CD4-positive, alpha-beta T cell treated with Interleukin-4 for 4 hours (primary cell): ENCODE measurements at regions not wholly inside any gene's neighbourhood (a gene's known extent, or its start where the extent isn't known, plus 50 kb on each side); places are given as distances from the start of the nearest gene placed in this dataset.
"Not testable (repeated sequence)": the region's sequence is repeated elsewhere in the genome, so short reads cannot be mapped to it uniquely, and the experiment has no call there.

ENCODE experiments used
- DNase-seq: peaks from one replicate; pipeline ENCODE4 v3.0.0-alpha.2; 2020

DNA sequence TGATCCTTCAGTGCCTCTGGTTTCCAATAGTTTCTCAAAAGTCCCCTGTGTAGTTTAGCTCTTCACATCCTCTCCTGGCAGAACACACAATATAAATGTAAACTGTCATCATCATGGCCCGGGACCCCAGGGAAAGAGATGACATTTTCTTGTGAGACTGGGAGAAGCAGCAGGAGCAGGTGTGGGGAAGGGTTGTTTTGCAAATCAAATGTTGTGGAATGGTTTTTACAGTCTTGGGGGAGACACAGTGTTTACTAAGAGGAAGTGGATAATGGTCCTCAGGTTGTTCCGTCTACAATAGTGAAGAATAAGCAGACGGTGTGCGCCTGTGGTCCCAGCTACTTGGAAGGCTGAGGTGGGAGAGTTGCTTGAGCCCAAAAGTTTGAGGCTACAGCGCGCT, 159.1 kb downstream of the SEC23IP start:
- no peak for DNase-seq

DNA sequence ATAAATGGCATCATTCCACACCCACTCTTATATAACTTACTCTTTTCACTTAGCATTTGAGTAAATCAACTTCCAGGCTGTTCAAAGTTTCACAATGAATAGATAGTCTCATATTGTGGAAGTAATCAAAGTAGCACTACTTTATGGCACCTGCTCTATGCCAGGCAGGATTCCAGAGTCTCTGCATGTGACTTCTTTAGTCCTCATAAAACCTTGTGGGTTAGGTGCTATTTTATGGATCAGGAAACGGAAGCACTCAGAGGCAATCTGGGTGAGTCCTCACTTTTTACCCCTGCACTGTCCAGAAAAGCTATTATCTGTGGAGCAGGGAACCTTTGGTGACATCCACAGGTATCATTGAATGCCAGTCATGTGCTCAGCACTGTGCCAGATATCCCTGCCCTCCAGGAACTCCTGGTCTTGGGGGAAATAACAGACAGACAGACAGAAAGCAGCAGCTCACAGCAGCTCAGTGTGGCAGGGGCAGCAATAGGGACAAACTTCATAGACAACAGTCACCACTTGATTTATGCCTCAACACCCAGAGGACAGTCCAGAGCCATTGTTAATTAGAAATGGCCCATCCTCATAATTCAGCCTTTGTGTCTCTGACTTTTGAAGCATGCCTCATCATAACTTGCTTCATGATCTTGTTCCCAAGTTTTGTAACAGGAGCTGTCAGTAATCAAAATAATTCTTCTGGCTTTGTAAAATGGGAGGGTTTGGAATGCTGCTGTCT, 160.6 kb downstream of the SEC23IP start:
- DNase-seq = no peak

DNA sequence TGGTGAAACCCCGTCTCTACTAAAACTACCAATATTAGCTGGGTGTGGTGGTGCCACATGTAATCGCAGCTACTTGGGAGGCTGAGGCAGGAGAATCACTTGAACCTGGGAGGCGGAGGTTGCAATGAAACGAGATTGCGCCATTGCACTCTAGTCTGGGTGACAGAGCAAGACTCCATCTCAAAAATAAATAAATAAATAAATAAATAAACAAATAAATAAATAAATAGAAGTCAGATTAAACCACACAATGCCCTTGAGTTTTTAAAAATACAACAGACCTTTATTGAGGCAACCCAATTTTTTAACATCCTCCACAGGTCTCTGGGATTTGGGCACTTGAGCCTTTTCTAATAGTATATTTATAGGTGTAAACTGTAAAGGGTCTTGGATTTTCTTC, 167.3 kb downstream of the SEC23IP start:
- DNase-seq = not testable (repeated sequence)

DNA sequence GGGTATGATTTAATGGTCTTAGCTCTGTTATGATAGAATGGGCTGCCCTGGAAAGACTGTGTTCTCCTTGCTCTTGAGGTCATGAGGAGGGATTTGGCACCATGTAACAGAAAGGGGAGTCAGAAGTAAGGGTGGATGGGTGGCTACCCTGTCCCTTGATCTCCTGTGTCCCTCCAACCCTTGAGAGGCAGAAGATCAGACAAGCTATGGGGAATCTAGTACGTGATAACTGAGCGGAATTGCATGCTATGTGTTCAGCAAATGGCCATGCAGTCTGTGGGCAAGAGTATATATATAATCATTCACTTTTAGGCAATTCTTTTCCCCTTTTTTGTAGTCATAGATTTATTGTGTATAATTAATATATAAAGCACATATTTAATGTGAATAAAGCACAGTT, 174.9 kb downstream of the SEC23IP start:
- no peak for DNase-seq

DNA sequence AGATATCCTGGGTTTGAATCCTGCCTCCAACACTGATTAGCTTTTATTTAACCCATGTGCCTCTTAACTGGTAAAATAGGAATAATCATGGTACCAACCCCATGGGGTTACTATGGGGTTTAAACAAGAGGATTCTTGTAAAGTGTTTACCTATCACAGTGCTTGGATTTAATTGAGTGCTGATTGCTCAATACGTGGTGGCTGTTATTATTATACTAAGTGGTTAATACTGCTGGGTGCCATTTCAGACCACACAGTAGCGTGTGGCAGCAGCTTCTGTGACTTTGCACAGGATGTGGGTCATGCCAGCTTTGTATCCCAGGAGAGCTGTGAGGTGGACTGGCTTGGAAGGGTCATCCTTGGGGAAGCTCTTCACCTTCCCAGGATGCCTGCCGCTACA, 177.2 kb downstream of the SEC23IP start:
- no peak for DNase-seq

DNA sequence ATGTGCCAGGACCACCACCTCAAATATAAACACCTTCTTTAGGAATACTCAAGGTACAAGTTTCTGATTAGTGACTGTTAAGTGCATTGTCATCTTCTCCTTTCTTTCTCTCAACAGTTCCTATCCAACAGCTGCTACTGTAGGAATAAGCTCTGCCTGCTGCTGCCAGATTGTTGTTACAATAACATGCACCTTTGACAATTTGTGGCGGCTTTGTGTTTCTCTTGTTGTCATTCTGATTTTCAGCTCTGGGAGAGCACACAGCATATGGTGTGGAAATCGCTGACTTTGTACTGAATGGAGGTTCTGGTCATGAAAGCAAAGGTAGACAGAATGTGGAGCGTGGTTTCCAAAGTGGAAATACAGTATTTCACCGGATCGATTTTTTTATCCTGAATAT, 182.8 kb downstream of the SEC23IP start:
- DNase-seq = no peak

DNA sequence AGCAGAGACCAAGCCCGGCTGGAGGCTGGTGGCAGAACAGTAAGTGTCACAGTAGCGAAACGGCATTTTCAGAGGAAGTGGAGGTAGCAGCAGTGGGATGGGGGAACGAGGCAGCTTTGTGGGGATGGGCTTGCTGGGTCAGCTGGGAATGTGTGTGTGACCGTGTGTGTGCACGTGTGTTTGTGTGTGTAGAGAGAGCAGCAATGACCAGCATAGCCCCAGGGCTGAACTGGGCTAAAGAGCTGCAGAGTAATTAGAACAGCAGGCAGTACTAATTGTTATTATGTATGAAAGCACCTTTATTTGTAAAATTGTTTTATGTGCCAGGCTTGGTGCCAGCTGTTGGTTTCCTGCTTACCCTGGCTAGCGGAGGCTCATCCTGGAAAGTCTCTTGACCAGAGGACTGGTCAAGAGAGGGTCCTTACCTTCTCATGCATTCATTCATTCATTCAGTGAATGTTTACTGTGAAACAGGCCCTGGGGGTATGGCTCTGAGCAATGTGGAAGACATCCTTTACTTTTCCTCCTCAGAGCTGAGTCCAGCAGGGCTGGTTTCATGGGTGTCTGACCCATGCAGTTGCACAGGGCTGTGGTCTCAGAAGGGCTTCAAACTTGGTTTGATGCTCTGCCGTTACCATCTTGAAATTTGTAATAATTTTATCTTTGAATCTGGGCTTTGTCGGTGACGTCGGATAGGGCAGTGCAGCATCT, 184.6 kb downstream of the SEC23IP start:
- DNase-seq = no peak

DNA sequence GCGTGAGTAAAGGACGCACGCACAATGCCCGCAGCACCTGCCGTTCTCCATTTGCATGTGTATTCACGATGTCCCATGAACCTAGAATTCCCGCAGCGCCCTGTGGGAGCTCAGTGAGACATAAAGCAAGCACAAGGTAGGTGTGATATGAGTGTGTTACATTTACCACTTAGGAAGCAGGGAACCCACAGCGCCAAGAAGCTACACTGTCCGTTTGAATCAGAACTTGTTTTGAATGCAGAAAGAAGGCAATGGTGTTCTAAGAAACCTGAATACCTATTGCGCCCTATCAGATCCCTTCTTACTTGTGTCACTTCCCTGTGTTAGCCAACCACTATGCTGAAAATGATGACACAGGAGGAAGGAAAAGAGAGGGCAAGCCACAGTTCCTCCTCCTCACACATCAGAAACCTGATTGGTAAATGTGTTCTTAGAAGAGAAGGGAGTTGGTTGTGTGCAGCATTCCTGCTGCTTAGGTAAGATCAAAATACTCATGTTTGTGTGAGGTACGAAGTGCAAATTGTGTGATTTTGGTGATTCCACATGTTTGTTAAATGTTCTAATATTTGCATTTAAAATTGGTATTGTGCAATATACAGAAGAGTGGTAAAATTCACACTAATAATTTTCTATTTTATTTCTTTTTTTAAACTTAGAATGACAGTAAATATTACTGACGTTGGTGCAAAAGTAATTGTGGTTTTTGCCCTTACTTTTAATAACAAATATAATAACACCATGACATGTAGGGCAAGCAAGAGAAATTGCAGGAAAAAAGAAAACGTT, 185.4 kb downstream of the SEC23IP start:
- DNase-seq = no peak

DNA sequence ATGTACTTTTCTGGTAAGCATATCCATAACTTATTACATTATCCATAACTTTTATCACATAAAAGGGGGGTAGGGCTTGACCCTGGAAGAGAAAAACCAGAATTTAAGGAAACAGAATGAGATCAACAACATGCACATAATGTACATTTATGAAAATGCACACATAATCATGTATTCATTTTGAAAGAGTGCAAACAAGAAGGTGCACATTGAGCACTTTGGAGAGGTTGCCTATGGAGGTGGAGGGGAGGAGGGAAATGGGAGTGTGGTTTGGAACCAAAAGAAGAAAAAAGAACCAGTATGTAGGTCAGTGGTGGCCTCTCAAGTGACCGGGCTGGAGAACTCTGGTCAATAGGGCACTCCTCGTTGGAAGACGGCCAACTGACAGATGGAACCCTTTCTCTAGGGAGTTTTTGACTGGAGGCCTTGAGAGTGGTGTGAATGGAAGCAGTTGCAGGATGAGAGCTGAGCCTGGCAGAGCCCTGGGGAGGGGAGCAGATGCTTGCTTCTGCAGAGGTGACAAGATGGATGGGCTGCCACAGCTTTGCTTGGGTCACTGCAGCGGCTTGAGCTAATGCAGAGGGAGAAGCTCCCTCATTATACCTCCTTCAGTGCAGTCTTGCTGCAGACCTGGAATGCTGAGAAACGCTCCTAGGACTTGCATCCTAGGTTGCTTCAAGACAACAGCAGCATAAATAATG, 192.7 kb downstream of the SEC23IP start:
- no peak for DNase-seq

DNA sequence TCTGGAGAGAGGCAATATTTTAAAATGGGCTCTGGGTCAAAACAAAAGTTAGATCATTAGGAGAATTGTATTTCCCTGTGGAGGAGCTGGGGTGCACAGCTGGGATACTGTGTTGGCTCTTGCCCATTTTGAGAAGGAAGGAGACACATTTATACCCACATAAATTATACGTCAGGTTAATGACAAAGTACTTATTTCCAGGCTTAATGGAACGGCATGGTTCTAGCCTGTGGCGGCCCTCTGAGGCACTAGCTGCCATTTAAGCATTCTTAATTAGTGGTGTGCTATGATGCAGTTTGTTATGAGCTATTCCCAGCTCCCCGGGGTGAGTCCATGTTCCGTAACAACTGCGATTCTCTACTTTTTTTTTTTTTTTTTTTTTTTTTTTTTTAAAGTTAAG, 193.5 kb downstream of the SEC23IP start:
- no peak for DNase-seq

DNA sequence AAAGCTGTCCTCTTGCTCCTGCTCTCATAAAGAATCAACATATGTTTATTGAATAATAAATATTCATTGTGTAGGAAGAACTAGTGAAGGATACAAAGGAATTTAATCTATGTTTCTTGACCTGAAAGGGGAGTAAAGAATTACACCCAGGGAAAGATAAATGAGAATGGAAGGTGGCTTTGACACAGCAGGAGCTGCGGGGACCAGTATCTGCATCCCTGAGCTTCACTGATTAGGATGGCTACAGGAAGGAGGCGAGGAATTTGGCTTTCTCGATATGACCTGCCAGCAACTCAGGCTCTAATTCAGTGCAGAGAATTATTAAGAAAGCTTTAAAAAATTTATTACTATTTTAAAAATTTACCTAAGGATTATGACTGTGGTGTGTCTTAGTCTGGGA, 194.6 kb downstream of the SEC23IP start:
- no peak for DNase-seq

DNA sequence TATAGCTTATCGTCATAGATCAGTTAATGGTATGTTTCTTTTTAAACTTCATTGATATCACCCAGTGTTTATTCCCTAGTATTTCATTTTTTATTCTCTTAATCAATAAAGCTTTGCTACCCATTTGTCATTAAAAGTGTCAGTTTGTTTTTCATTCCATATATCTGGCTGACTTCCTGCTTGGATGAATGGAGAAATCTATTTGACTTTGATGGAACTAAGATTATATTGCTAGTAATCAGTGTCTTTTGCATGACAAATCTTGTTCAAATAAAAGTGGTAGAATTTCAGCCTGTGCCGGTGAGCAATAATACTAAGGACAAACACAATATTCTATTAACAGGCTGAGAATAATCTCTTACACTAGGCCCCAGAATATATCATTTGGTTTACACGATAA, 203.3 kb downstream of the SEC23IP start:
- no peak for DNase-seq

DNA sequence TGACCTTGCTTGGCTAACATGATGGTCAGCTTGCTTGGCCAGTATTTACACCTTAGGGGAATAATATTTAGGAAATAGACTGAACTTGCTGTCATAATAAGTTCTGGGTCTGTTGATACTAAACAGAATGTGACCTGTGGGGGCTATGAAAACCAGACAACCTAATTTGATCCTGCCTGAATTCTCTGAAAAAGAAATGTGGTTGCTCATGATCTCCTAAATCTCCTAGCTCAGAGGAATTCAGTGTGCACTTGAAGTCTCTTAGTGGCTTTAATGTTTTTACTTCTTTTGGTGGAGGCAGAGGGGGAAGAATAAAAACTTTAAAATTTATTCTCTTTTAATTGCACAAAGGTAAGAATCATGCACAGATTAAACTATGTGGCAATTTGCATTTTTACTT, 205.2 kb downstream of the SEC23IP start:
- DNase-seq = no peak

DNA sequence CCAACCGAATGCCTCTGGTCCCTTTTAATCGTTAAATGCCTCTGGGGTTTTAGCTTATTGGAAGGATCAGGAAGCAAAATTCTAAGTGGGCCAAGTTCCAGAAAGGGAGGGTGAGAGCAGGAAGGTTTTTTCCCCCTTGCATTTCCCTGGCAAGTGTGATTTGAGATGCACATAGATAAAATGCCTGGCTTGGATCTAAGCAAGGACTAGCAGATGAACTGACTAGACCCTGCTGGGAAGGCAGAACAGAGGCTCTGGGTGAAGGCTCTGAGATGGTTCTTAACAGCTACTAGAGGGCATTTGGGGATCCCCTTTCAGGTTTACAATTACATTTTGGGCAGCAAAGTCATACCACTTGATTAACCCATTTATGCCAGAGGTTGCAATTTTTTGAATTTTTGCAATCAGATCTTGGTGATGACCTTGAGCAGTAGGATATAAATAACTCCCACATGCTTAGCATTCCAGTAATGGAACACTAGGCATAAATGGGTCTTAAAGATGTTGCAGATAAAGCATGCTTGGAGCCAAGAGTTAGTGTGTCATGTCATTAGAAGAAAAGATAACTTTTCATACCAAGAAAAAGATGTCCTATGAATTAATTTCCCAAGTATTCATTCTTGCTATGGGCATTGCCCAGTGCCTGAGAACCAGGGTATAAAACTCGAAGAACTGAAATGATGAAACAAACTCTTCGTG, 205.9 kb downstream of the SEC23IP start:
- no peak for DNase-seq

DNA sequence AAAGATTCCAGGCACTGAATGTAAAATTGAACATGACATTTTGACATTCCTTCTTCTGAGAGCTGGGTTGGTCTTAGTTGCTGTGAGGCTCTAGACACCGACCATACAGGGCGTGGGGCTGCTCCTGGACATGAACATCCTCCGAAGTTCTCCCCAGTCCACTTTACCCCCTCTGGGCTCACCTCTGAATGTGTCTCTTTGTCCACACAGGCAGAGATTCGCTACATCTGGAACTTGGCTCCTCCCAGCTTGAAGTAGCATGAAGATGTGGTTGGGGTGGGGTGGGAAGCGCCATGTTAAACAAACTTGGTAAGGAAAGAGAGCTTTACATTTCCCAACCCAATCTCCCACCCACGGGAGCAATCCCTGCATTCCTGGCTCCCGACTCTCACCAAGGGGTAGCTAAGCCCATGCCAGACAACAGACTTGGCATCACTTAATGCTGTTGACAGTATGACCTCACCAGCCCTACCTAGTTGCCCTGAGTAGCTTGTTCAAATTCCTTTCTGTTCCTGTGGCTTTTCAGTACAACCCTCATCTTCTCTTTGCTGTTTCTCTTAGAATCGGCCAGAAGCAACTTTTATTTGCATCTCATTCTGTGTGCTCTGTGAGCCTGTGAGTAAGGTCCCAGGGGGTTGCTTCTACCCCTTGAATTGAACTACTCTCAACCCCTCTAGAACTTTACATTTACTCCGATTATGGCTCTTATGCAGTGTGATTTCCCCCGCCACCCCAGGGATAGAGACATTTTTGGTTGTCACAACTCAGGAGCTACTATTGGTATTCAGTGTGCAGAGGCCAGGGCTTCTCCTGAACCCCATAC, 211.4 kb downstream of the SEC23IP start:
- DNase-seq = no peak

DNA sequence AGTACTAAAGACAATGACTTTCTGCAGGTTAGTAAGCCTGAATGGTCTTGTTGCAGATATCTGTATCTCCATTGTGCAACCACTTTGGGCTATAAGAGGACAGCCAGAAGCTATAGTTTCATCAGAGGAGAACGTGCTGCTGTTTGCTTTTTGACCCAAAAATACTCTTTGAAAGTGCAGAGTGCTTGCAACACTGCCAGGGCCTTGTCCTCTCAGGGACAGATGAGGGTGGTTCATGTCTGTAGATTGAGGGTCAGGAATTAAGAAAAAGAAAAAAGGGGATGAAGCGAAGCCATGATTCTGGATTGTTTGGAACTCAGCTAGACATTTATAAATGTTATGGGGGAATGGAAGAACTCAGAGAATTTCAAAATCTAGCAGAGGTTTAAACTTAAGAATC, 212.5 kb downstream of the SEC23IP start:
- no peak for DNase-seq

DNA sequence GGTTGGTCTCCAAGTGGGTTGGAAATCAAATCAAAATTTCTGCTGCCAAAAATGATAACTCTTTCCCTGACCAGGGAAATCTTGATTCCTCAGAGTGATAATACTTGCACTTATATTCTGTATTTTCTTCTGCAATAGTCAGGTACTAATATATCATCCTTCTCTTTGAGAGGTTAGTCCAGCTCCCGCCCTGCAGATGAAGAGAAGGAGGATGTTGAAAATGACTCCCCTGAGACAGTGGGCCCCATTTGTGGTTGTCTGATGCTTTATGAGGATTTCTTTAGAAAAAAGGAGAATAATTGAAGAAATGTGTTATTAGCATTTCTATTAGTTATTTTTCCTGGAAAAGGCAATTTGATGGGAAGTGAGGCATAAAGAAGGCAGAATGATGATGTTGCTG, 213.0 kb downstream of the SEC23IP start:
- no peak for DNase-seq

DNA sequence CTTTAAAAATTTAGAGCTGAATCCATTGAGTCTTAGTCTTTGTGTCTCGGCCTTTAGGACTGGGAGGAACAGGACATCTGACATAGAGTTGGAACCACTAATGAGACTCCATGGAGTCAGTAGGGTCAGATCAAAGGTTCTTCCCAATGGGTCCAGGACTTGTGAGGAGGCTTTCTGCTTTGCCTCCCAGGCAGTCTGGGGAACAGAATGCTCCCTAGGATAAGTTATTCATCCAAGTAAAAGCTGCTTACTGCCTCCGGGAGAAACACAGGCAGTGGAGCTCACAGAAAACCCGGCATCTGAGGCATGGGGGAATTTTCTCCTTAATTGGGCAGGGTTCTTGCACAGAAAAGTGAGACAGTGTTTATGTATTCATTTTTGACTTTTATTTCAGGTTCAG, 216.4 kb downstream of the SEC23IP start:
- DNase-seq = no peak

DNA sequence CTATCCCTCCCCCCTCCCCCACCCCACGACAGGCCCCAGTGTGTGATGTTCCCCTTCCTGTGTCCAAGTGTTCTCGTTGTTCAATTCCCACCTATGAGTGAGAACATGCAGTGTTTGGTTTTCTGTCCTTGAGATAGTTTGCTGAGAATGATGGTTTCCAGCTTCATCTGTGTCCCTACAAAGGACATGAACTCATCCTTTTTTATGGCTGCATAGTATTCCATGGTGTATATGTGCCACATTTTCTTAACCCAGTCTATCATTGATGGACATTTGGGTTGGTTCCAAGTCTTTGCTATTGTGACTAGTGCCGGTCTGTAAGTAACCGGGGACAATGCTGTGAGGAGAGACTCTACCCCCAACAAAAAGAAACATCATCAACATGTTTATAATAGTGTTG, 217.2 kb downstream of the SEC23IP start:
- not testable (repeated sequence) for DNase-seq

DNA sequence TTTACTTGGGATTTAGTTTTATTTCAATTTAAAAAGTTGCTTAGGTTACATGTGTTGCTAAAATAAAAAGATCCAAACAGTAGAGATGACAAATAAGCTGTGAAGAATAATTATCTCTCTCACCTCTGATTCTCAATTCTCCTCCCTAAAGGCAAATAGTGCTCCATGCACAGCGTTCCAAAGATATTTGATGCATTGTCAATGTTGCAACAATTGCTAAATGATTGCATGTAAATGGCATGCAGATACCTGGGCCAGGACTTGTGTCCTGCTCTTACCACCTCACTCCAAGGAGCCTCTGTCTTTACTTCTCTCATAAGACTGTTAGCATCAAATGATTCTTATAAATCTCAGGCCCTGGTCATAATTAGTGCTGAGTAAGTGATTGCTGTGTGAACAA, 217.7 kb downstream of the SEC23IP start:
- DNase-seq = no peak

DNA sequence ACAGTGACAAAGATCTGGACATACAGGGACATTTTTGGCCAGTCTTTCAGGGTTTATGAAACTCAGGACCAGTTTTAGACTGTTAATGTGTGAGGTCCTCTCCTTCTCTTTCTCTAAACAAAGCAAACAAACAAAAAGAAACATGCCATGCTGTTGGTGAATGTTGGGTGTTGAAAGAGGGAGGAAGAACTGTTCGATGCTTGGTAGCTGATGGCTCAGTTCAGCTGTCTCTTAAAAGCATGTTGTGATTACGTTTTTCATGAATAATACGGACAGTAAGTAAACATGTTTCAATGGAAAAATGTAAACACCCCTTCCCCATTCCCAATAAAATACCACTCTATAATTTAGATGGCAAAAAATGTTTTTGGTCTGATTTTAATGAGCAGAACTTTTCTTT, 219.1 kb downstream of the SEC23IP start:
- no peak for DNase-seq

DNA sequence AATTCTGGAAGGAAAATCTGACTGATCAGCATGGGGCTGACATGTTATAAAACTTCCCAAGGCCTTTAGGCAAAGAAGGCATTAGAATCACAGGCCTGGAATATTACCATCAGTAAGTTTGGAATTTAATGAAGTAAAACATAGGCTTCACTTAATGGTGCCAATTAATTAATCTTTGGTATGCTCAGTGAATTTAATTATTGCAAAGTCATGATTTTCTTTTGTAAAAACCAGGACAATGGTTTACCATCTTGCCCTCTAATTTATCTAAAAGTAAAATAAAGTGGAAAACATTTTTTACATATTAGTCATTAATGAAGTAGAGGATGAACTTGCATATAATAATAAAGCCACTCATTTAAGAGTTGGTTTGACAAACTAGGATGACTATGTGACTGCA, 220.3 kb downstream of the SEC23IP start:
- DNase-seq = no peak
